ENCODE measurements at regions not wholly inside any gene's neighbourhood (a gene's known extent, or its start where the extent isn't known, plus 50 kb on each side); places are given as distances from the start of the nearest gene placed in this dataset.
"Not testable (repeated sequence)": the region's sequence is repeated elsewhere in the genome, so short reads cannot be mapped to it uniquely, and the experiment has no call there.

GRCh38 chr2:11877764-11878163, 131.3 kb downstream of the LPIN1 start:
- DNase-seq (ENCODE audit: low read depth), result no peak

DNA sequence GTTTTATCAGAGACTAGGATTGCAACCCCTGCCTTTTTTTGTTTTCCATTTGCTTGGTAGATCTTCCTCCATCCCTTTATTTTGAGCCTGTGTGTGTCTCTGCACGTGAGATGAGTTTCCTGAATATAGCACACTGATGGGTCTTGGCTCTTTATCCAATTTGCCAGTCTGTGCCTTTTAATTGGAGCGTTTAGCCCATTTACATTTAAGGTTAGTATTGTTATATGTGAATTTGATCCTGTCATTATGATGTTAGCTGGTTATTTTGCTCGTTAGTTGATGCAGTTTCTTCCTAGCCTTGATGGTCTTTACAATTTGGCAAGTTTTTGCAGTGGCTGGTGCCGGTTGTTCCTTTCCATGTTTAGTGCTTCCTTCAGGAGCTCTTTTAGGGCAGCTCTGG, 138.8 kb downstream of the LPIN1 start:
- DNase-seq (ENCODE audit: low read depth), result not testable (repeated sequence)

- not testable (repeated sequence) for DNase-seq (ENCODE audit: low read depth)
These were observed 140.5 kb downstream of the LPIN1 start for GRCh38 chr2:11886899-11887298.

DNA sequence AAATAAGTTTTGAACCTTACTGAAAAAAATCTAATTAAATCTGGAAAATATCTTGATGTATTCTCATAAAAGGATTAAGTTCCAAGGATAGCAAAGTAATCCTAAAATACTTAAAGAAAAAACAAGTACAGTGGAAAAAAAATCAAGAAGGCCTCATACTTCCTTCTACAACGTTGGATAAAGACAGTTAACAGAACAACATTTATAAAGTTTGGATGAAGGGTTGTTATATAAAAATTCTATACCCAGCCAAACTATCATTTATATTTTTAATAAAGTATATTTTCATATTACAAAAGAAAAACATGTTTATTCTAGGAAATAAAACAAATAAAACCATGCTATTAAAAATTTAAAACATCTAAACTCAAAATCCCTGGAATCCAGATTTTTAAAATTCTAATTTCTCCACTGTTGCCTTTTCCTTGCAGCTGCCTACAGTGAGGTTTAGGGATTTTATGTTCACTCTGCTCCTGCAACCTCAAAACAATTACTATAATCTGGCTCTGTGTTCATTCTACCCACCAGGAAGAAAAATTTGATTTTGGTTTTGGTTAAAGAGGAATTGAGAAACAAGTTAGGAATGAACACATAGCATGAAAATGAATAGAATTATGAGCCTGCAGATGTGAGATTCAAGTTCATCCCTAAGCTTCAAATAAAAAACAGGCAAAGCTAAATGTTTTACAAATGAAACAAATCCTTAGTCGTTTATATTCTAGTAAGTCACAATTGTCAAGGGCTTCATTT, 142.8 kb downstream of the LPIN1 start:
- no peak for DNase-seq (ENCODE audit: low read depth)

GRCh38 chr2:11889854-11890253, 143.4 kb downstream of the LPIN1 start:
- no peak for DNase-seq (ENCODE audit: low read depth)

GRCh38 chr2:11891028-11891427, 144.6 kb downstream of the LPIN1 start:
- no peak for DNase-seq (ENCODE audit: low read depth)

DNA sequence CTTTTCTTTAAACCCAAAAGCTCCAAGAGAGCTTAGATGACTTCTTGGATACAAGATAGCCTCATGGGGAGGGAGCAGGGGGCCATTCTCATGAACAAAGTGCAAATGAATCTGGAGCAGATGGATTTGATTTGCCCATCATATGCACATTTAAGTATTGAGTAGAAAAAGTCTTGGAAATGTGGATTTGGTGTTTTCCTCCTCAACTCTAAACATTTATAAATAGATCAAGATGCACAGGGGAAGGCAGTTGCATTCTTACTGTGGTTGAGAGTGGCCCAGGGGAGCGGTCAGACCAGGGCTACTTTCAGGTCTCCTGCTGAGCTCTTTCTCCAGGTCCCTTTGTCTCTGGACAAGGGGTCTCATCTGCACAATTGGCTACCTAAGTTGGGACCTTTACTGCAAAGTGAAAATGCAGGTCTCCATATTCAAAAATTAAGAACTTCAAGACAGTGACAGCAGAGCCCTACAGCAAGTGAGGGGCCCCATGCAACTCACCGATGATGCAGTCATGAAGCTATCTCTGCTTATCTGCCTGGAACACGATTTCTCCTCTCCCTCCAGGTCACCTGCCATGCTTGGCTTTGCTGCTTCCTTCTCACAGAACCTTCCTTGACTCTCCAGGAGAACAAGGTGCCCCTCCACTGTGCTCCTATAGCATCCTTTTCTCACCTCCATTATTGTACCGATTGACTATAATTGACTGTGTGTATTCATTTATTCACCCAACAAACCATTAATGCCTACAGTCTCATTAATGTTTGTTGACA, 145.4 kb downstream of the LPIN1 start:
- DNase-seq (ENCODE audit: low read depth), result no peak

- peak; percentile 7 for DNase-seq (ENCODE audit: low read depth)
These were observed 150.0 kb downstream of the LPIN1 start for GRCh38 chr2:11896386-11896785.

- no peak for DNase-seq (ENCODE audit: low read depth)
These were observed 152.1 kb downstream of the LPIN1 start for GRCh38 chr2:11898576-11898975.

DNA sequence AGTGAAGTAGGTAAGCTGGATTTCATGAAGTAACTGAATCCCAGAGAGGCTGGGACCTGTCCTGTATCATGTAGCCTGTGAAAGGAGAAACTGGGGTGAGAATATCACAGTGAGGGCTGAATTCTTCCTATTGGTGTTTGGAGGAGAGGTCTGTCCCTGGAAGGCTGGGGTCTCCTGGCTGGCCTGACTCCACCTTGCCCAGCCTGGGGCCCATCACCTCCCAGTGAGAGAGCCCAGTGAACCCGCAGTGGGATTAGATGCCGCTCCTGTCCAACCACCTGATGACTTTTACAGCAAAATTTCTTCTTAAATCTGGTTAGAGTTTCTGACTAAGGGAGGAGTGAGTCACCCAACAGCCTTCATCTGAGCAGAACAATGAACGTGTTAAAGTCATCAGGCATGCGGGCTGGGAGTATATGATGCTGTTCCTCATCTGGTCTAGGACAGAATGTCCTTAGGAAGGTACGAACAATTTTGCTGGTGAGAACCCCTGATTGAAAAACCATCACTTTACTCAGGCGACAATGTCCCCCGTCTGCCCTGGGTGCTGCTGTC, 152.9 kb downstream of the LPIN1 start:
- DNase-seq (ENCODE audit: low read depth), result peak; percentile 48

DNA sequence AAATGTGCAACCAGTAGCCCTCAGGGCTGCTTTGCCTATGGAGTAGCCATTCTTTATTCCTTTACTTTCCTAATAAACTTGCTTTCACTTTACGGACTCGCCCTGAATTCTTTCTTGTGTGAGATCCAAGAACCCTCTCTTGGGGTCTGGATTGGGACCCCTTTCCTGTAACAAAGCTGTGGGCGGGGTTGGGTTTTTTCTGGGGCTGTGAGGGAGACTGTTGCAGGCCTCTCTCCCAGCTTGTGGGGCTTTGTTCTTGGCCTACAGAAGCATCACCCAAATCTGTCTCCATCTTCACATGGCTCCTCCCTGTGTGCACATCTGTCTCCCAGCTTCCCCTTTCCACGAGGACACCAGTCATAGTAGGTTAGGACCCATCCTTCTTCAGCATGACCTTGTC, 154.5 kb downstream of the LPIN1 start:
- not testable (repeated sequence) for DNase-seq (ENCODE audit: low read depth)

GRCh38 chr2:11901351-11902069, 155.1 kb downstream of the LPIN1 start:
- DNase-seq (ENCODE audit: low read depth), result no peak

- DNase-seq (ENCODE audit: low read depth), result no peak
These were observed 156.7 kb downstream of the LPIN1 start for GRCh38 chr2:11903085-11903606.

GRCh38 chr2:11904029-11904428, 157.6 kb downstream of the LPIN1 start:
- DNase-seq (ENCODE audit: low read depth), result no peak

- DNase-seq (ENCODE audit: low read depth), result no peak
These were observed 158.5 kb downstream of the LPIN1 start for GRCh38 chr2:11904941-11905340.

GRCh38 chr2:11907190-11907589, 160.8 kb downstream of the LPIN1 start:
- no peak for DNase-seq (ENCODE audit: low read depth)

GRCh38 chr2:11910971-11911370, 164.5 kb downstream of the LPIN1 start:
- DNase-seq (ENCODE audit: low read depth), result no peak

DNA sequence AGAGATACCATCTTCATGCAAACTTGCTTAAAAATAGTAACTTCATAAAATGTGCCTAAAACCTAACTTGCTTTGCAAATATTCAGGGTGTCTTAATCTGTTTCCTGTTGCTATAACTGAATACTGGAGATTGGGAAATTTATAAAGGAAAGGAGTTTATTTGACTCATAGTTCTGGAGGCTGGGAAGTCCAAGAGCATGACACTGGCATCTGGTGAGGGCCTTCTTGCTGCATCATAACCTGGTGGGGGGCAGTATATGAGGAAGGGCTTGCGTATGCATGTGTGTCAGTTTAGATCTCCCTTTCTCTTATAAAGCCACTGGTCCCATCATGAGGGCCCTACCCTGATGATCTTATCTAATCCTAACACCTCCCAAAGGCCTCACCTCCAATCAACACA, 166.5 kb downstream of the LPIN1 start:
- DNase-seq (ENCODE audit: low read depth), result no peak

GRCh38 chr2:11914455-11914854, 168.0 kb downstream of the LPIN1 start:
- DNase-seq (ENCODE audit: low read depth), result no peak

- DNase-seq (ENCODE audit: low read depth), result no peak
These were observed 169.2 kb downstream of the LPIN1 start for GRCh38 chr2:11915650-11916049.

DNA sequence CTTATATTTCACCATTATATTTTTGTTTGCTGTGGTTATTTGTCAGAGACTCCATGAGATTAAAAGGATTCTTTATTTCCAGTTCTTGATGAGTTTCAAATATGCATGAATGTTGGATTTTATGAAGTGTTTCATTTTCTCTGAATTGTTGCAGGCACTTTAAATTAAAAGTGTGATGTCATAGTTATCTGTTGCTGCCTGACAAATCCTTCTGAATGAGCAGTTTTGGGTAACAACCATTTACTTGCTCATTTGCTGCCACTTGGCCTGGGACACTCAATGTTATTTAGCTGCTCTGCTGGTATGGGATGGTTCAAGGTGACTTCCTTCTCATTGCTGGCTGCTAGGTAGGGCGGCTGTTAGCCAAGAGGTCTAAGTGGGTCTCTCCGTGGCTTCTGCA, 173.5 kb downstream of the LPIN1 start:
- no peak for DNase-seq (ENCODE audit: low read depth)

- DNase-seq (ENCODE audit: low read depth), result no peak
These were observed 174.7 kb downstream of the LPIN1 start for GRCh38 chr2:11920993-11921583.
